ENCODE measurements at regions not wholly inside any gene's neighbourhood (a gene's known extent, or its start where the extent isn't known, plus 50 kb on each side); places are given as distances from the start of the nearest gene placed in this dataset.

DNA sequence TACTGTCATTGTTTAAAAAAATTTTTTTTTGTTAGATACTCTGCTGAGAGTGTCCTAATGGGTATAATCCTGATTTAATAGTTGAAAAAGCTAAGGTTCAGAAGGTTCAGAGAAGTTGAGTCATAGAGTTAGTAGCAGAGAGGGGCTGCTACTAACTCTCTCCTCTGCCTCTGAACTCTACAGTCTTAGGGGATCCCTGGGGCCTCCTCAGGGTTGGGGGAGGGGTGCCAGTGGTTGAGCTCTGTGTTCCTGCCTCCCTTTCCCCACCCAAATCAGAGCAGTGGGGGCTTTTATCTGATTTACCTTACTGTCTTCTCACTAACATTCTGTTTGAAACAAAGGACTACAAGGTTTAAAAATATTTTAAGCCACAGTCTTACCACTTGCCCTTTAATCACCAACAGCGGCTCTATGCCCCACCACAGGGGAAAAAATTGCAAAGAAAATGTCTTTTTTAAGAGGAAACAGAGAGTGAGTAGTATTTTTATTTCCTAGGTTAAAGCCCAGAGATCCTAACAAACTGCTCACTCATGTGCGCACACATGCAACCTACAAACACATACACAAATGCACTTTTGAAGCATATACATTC, 102.2 kb upstream of the ATP6AP2 start:
- no peaks in the 10 kb centered on the region for H3K9me3 ChIP-seq
- H3K27ac ChIP-seq (ENCODE audit: low read depth in 2 of 2, low read length in 1 of 2): no peak overlapping the region
- no peak overlapping the region for H3K9ac ChIP-seq
- no peaks in the 10 kb centered on the region for H3K9me2 ChIP-seq
- CTCF ChIA-PET: no interaction called here
- H3F3A ChIP-seq (replicated peaks; ENCODE audit: insufficient read depth): no peaks in the 10 kb centered on the region
- 42% methylated on average over 2 of the region's 2 CpGs for WGBS (ENCODE audit: low lambda C conversion rate)
- H3K4me3 ChIP-seq (ENCODE audit: low read depth in 2 of 2, low read length in 1 of 2): no peak overlapping the region
- TF ChIP-seq, protein P1, sequence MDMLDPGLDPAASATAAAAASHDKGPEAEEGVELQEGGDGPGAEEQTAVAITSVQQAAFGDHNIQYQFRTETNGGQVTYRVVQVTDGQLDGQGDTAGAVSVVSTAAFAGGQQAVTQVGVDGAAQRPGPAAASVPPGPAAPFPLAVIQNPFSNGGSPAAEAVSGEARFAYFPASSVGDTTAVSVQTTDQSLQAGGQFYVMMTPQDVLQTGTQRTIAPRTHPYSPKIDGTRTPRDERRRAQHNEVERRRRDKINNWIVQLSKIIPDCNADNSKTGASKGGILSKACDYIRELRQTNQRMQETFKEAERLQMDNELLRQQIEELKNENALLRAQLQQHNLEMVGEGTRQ (IDR thresholded peaks at IDR 0.05; ENCODE audit: borderline replicate concordance, low read depth, low read length): no peak
- no peaks in the 10 kb centered on the region for H3K36me3 ChIP-seq (replicated peaks in 1 of 2; ENCODE audit: control insufficient read depth in 1 of 2, insufficient read depth in 2 of 2, low read length in 1 of 2)
- H3K4me2 ChIP-seq: no peak overlapping the region
- no peak overlapping the region for H2AFZ ChIP-seq (ENCODE audit: low read depth)
- no peaks in the 10 kb centered on the region for H4K20me1 ChIP-seq (ENCODE audit: insufficient read depth)
- no peaks in the 10 kb centered on the region for H3K79me2 ChIP-seq (ENCODE audit: insufficient read depth)
- POLR2A ChIA-PET: no interaction called here
- H3K27me3 ChIP-seq (ENCODE audit: insufficient read depth): peaks cover 5% of the 10 kb centered on the region
- peaks cover 0 to 17% of the 10 kb centered on the region in 2 experiments; a peak in 1 of 4 replicates for H3K4me1 ChIP-seq (ENCODE audit: control insufficient read depth in 1 of 2, insufficient read depth in 2 of 2, low read depth in 1 of 2, low read length in 1 of 2)
- no peak for DNase-seq

DNA sequence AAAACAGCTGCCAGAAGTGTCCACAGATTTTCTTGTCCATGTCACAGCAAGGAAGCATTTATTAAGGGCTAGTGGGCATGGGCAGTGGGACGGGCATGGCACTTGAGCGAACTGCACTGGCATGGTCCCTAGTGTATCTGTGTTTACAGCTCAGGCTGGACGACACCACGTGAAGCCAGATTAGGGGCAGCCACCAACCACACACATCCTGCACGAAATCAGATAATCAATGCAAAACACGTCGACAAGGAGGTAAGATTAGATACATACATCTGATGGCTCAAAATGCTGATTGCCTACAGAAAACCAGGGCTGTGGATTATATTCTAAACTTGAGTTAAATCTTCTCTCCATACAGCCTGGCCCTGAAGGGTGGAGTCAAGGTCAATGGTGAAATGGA, 103.8 kb upstream of the ATP6AP2 start:
- no peaks in the 10 kb centered on the region for H3K9me2 ChIP-seq
- H3F3A ChIP-seq (replicated peaks; ENCODE audit: insufficient read depth): no peaks in the 10 kb centered on the region
- no peak overlapping the region for H3K4me2 ChIP-seq
- no peak overlapping the region for H3K9ac ChIP-seq
- H3K27me3 ChIP-seq (ENCODE audit: insufficient read depth): peaks cover 12% of the 10 kb centered on the region
- H4K20me1 ChIP-seq (ENCODE audit: insufficient read depth): no peaks in the 10 kb centered on the region
- H3K4me1 ChIP-seq (ENCODE audit: control insufficient read depth in 1 of 2, insufficient read depth in 2 of 2, low read depth in 1 of 2, low read length in 1 of 2): peaks cover 0 to 22% of the 10 kb centered on the region in 2 experiments; a peak in 1 of 4 replicates
- no peaks in the 10 kb centered on the region for H3K36me3 ChIP-seq (replicated peaks in 1 of 2; ENCODE audit: control insufficient read depth in 1 of 2, insufficient read depth in 2 of 2, low read length in 1 of 2)
- no peaks in the 10 kb centered on the region for H3K79me2 ChIP-seq (ENCODE audit: insufficient read depth)
- H2AFZ ChIP-seq (ENCODE audit: low read depth): no peak overlapping the region
- POLR2A ChIA-PET: no interaction called here
- H3K27ac ChIP-seq (ENCODE audit: low read depth in 2 of 2, low read length in 1 of 2): no peak overlapping the region
- CTCF ChIA-PET: interaction anchor here (1.2 kb wide), 1 partner anchor 16 kb away, joined by 3 read pairs; no protein-coding TSS in a partner anchor
- WGBS (ENCODE audit: low lambda C conversion rate): 36% methylated on average over 7 of the region's 7 CpGs
- no peak for TF ChIP-seq YY1 (IDR thresholded peaks at IDR 0.05; ENCODE audit: low read depth)
- TF ChIP-seq MEF2A (IDR thresholded peaks at IDR 0.05; ENCODE audit: borderline replicate concordance, low read depth): no peak
- TF ChIP-seq, protein P2, sequence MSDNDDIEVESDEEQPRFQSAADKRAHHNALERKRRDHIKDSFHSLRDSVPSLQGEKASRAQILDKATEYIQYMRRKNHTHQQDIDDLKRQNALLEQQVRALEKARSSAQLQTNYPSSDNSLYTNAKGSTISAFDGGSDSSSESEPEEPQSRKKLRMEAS (IDR thresholded peaks at IDR 0.05; ENCODE audit: low read depth): no peak
- no peak for TF ChIP-seq ELF1 (IDR thresholded peaks at IDR 0.05)
- TF ChIP-seq EP300 (IDR thresholded peaks at IDR 0.05; ENCODE audit: borderline replicate concordance in 1 of 2, low read depth in 1 of 2, low read length in 1 of 2): no peak
- TF ChIP-seq, protein P3, sequence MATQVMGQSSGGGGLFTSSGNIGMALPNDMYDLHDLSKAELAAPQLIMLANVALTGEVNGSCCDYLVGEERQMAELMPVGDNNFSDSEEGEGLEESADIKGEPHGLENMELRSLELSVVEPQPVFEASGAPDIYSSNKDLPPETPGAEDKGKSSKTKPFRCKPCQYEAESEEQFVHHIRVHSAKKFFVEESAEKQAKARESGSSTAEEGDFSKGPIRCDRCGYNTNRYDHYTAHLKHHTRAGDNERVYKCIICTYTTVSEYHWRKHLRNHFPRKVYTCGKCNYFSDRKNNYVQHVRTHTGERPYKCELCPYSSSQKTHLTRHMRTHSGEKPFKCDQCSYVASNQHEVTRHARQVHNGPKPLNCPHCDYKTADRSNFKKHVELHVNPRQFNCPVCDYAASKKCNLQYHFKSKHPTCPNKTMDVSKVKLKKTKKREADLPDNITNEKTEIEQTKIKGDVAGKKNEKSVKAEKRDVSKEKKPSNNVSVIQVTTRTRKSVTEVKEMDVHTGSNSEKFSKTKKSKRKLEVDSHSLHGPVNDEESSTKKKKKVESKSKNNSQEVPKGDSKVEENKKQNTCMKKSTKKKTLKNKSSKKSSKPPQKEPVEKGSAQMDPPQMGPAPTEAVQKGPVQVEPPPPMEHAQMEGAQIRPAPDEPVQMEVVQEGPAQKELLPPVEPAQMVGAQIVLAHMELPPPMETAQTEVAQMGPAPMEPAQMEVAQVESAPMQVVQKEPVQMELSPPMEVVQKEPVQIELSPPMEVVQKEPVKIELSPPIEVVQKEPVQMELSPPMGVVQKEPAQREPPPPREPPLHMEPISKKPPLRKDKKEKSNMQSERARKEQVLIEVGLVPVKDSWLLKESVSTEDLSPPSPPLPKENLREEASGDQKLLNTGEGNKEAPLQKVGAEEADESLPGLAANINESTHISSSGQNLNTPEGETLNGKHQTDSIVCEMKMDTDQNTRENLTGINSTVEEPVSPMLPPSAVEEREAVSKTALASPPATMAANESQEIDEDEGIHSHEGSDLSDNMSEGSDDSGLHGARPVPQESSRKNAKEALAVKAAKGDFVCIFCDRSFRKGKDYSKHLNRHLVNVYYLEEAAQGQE (IDR thresholded peaks at IDR 0.05; ENCODE audit: low read depth, low read length): no peak
- no peak for TF ChIP-seq SMC3 (IDR thresholded peaks at IDR 0.05; ENCODE audit: low read depth, low read length)
- no peak for TF ChIP-seq TAF1 (IDR thresholded peaks at IDR 0.05; ENCODE audit: borderline replicate concordance, low read depth, low read length)
- TF ChIP-seq, protein P1 (IDR thresholded peaks at IDR 0.05; ENCODE audit: borderline replicate concordance, low read depth, low read length): no peak
- no peak for TF ChIP-seq POLR2AphosphoS5 (IDR thresholded peaks at IDR 0.05; ENCODE audit: low read depth, low read length)
- TF ChIP-seq CHD2 (IDR thresholded peaks at IDR 0.05; ENCODE audit: low read length, partially characterized antibody): no peak
- TF ChIP-seq RFX5 (IDR thresholded peaks at IDR 0.05; ENCODE audit: low read length): no peak
- no peak for TF ChIP-seq RXRA (IDR thresholded peaks at IDR 0.05; ENCODE audit: borderline replicate concordance, low read depth)
- TF ChIP-seq GABPA (IDR thresholded peaks at IDR 0.05; ENCODE audit: low read depth): no peak
- no peak for TF ChIP-seq SIN3A (IDR thresholded peaks at IDR 0.05; ENCODE audit: borderline replicate concordance, low read depth, low read length)
- TF ChIP-seq TEAD4 (IDR thresholded peaks at IDR 0.05; ENCODE audit: borderline replicate concordance, insufficient read depth): no peak
- no peak for TF ChIP-seq NFIC (IDR thresholded peaks at IDR 0.05; ENCODE audit: borderline replicate concordance)
- TF ChIP-seq, protein P4, sequence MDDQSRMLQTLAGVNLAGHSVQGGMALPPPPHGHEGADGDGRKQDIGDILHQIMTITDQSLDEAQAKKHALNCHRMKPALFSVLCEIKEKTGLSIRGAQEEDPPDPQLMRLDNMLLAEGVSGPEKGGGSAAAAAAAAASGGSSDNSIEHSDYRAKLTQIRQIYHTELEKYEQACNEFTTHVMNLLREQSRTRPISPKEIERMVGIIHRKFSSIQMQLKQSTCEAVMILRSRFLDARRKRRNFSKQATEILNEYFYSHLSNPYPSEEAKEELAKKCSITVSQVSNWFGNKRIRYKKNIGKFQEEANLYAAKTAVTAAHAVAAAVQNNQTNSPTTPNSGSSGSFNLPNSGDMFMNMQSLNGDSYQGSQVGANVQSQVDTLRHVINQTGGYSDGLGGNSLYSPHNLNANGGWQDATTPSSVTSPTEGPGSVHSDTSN (IDR thresholded peaks at IDR 0.05): no peak
- TF ChIP-seq, protein P5, sequence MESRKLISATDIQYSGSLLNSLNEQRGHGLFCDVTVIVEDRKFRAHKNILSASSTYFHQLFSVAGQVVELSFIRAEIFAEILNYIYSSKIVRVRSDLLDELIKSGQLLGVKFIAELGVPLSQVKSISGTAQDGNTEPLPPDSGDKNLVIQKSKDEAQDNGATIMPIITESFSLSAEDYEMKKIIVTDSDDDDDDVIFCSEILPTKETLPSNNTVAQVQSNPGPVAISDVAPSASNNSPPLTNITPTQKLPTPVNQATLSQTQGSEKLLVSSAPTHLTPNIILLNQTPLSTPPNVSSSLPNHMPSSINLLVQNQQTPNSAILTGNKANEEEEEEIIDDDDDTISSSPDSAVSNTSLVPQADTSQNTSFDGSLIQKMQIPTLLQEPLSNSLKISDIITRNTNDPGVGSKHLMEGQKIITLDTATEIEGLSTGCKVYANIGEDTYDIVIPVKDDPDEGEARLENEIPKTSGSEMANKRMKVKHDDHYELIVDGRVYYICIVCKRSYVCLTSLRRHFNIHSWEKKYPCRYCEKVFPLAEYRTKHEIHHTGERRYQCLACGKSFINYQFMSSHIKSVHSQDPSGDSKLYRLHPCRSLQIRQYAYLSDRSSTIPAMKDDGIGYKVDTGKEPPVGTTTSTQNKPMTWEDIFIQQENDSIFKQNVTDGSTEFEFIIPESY (IDR thresholded peaks at IDR 0.05; ENCODE audit: borderline replicate concordance, low read depth): no peak
- no peak overlapping the region for H3K4me3 ChIP-seq (ENCODE audit: low read depth in 2 of 2, low read length in 1 of 2)
- H3K9me3 ChIP-seq: no peaks in the 10 kb centered on the region
- no peak for DNase-seq

Data from SK-N-SH (cell line).